Endodermal cell (in vitro differentiated cells): ENCODE measurements at regions not wholly inside any gene's neighbourhood (a gene's known extent, or its start where the extent isn't known, plus 50 kb on each side); places are given as distances from the start of the nearest gene placed in this dataset.
A peak's percentile ranks its signal among the peaks of the same experiment; 100 is the strongest.

ENCODE experiments used
- DNase-seq: peaks from one replicate; pipeline ENCODE4 v3.0.0-alpha.2; 2017
- H3K27ac ChIP-seq: 2 replicates; pipeline ENCODE4 v1.5.1; 2013; ENCODE audit warnings: mild to moderate bottlenecking, low read depth, low read length, moderate library complexity
- H3K27me3 ChIP-seq: 2 replicates; pipeline ENCODE4 v1.6.1; 2013; ENCODE audit warnings: mild to moderate bottlenecking, low read length, moderate library complexity; ENCODE audit not compliant: insufficient read depth, control insufficient read depth, poor library complexity, severe bottlenecking
- H3K36me3 ChIP-seq: 2 replicates; pipeline ENCODE4 v1.7.0; 2013; ENCODE audit warnings: mild to moderate bottlenecking, low read length, moderate library complexity; ENCODE audit not compliant: control insufficient read depth, insufficient read depth
- H3K4me1 ChIP-seq: one replicate; pipeline ENCODE4 v1.7.0; 2013; ENCODE audit warnings: low read length; ENCODE audit not compliant: control insufficient read depth, insufficient read depth
- H3K4me3 ChIP-seq: 2 replicates; pipeline ENCODE4 v1.5.1; 2013; ENCODE audit warnings: mild to moderate bottlenecking, low read length, moderate library complexity
- H3K9ac ChIP-seq: 2 replicates; pipeline ENCODE4 v1.6.1; 2013; ENCODE audit warnings: mild to moderate bottlenecking, low read length, moderate library complexity; ENCODE audit not compliant: poor library complexity, severe bottlenecking; ENCODE audit errors: extremely low read depth
- H3K9me3 ChIP-seq: 2 replicates; pipeline ENCODE4 v1.6.1; 2013; ENCODE audit warnings: mild to moderate bottlenecking, low read length, moderate library complexity; ENCODE audit not compliant: control insufficient read depth
- H3K27ac Mint-ChIP-seq: 2 replicates; pipeline ENCODE4 v1.8.0; 2020; ENCODE audit warnings: mixed read lengths
- H3K27me3 Mint-ChIP-seq: 2 replicates; pipeline ENCODE4 v1.8.0; 2021; ENCODE audit warnings: mild to moderate bottlenecking, mixed read lengths; ENCODE audit not compliant: insufficient read depth
- H3K36me3 Mint-ChIP-seq: 2 replicates; pipeline ENCODE4 v1.8.0; 2020; ENCODE audit warnings: low read depth, mixed read lengths
- H3K4me1 Mint-ChIP-seq: 2 replicates; pipeline ENCODE4 v1.8.0; 2020; ENCODE audit warnings: mixed read lengths
- H3K4me3 Mint-ChIP-seq: 2 replicates; pipeline ENCODE4 v1.8.0; 2020; ENCODE audit warnings: mild to moderate bottlenecking, moderate library complexity, mixed read lengths
- H3K9me3 Mint-ChIP-seq: 2 replicates; pipeline ENCODE4 v1.8.0; 2020; ENCODE audit warnings: mild to moderate bottlenecking, mixed read lengths
- WGBS, 2 experiments: methylation state at CpG; one replicate each; pipeline versions ENCODE4 v1.1.5 to v1.1.7; 2013; ENCODE audit warnings: missing lambda C conversion rate in 2 of 2, mixed read lengths in 1 of 2; ENCODE audit not compliant: insufficient coverage in 1 of 2, insufficient read length in 1 of 2; 5-methylcytosine and 5-hydroxymethylcytosine counted together
- TF ChIP-seq, protein P1 (sequence below): fragments of 200-600 bp; sonication (generic); conservative IDR thresholded peaks from 2 replicates; pipeline ENCODE4 v1.5.0; 2021; ENCODE audit warnings: antibody characterized with exemption, mild to moderate bottlenecking

DNA sequence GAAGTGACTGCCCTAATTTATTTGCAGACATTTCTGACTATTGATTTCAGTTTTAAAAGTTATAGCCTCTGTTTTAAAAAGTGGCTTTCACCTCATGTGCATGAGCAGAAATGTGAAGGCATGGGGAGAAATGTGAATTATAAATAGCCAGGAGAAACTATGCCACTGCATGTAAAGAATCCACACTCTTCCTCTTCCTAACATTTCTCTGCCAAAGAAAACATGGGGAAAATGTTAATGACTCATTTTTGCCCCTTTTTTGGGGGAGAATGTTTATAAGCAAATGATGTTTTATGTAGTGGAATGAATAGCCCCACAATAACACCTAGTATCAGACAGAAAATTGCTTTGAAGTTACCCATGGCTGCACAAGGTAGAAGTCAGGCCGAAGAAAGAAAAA is 249.0 kb upstream of the TANK start:
- Mint-ChIP-seq H3K9me3 (no peaks in the 10 kb centered on the region), H3K27ac (no peak overlapping the region), H3K4me3 (no peak overlapping the region), H3K4me1 (peaks cover 2% of the 10 kb centered on the region), H3K36me3 (no peaks in the 10 kb centered on the region), H3K27me3 (peaks cover 36% of the 10 kb centered on the region)
- Histone ChIP-seq H3K36me3 (no peaks in the 10 kb centered on the region), H3K4me3 (no peak overlapping the region), H3K9me3 (no peaks in the 10 kb centered on the region), H3K9ac (no peak overlapping the region), H3K27ac (peak overlapping the region; percentile 66), H3K27me3 (peaks cover 24% of the 10 kb centered on the region), H3K4me1 (no peaks in the 10 kb centered on the region)
- TF ChIP-seq, protein P1, sequence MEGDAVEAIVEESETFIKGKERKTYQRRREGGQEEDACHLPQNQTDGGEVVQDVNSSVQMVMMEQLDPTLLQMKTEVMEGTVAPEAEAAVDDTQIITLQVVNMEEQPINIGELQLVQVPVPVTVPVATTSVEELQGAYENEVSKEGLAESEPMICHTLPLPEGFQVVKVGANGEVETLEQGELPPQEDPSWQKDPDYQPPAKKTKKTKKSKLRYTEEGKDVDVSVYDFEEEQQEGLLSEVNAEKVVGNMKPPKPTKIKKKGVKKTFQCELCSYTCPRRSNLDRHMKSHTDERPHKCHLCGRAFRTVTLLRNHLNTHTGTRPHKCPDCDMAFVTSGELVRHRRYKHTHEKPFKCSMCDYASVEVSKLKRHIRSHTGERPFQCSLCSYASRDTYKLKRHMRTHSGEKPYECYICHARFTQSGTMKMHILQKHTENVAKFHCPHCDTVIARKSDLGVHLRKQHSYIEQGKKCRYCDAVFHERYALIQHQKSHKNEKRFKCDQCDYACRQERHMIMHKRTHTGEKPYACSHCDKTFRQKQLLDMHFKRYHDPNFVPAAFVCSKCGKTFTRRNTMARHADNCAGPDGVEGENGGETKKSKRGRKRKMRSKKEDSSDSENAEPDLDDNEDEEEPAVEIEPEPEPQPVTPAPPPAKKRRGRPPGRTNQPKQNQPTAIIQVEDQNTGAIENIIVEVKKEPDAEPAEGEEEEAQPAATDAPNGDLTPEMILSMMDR, result no peak
- WGBS, 2 experiments, result no CpG with 5 or more reads among the region's 1 CpG
- no peak for DNase-seq

DNA sequence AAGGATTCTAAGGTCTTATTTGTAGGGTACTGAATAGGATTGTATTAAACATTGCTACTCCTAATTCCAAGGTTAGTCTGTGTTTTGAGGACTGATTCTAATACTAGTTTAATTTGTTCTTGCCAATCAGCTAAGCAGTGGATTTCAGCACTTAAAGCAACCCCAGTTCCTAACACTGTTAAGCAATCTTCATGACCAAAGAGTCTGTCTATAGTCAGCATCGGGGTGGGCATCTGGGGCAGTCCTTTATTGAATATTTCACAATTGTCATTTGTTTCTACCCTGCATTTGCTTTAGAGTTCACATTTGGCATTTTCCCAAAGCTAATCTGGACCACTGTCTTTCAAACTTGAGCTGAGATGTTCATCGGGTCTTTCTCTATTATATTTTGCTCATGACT is 248.0 kb upstream of the TANK start:
- H3K27me3 Mint-ChIP-seq, result peaks cover 46% of the 10 kb centered on the region
- Histone ChIP-seq H3K36me3 (no peaks in the 10 kb centered on the region), H3K9me3 (no peaks in the 10 kb centered on the region), H3K27ac (no peak overlapping the region), H3K9ac (no peak overlapping the region), H3K4me3 (no peak overlapping the region), H3K4me1 (no peaks in the 10 kb centered on the region), H3K27me3 (peaks cover 29% of the 10 kb centered on the region)
- TF ChIP-seq, protein P1, result no peak
- H3K27ac Mint-ChIP-seq, result no peak overlapping the region
- H3K36me3 Mint-ChIP-seq, result no peaks in the 10 kb centered on the region
- H3K4me3 Mint-ChIP-seq, result no peak overlapping the region
- H3K9me3 Mint-ChIP-seq, result no peaks in the 10 kb centered on the region
- WGBS, 2 experiments, result 94 to 100% methylated on average over 1 to 2 of the region's 2 CpGs
- H3K4me1 Mint-ChIP-seq, result peaks cover 3% of the 10 kb centered on the region
- DNase-seq, result no peak

DNA sequence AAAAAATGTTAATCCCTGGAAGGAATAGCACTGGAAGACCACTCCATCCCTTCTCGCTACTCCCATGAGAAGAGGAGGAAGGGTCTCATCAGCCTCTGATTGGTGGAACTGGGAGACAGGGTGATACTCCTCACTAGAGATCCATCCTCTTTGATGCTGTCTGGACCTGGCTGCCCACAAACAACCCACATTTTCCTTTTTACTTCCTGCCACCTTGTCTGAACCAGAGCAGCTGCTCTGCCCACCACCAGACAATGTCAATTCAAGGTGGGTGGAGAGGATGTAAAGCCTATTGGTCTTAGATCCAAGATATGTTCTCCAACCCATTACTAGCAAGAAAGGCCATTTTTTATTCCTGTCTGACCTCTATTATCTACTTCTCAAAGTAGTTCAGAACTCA is 246.9 kb upstream of the TANK start:
- H3K27me3 Mint-ChIP-seq, result peaks cover 54% of the 10 kb centered on the region
- Histone ChIP-seq H3K27ac (no peak overlapping the region), H3K36me3 (no peaks in the 10 kb centered on the region), H3K27me3 (peaks cover 29% of the 10 kb centered on the region), H3K4me3 (no peak overlapping the region), H3K9me3 (no peaks in the 10 kb centered on the region), H3K9ac (no peak overlapping the region), H3K4me1 (no peaks in the 10 kb centered on the region)
- WGBS, 2 experiments, result 87 to 100% methylated on average over 1 of the region's 1 CpG
- H3K4me1 Mint-ChIP-seq, result peaks cover 3% of the 10 kb centered on the region
- H3K27ac Mint-ChIP-seq, result no peak overlapping the region
- TF ChIP-seq, protein P1, result no peak
- H3K9me3 Mint-ChIP-seq, result no peaks in the 10 kb centered on the region
- no peaks in the 10 kb centered on the region for H3K36me3 Mint-ChIP-seq
- no peak overlapping the region for H3K4me3 Mint-ChIP-seq
- DNase-seq, result no peak
